Erythroblast (primary cell): ENCODE measurements at regions not wholly inside any gene's neighbourhood (a gene's known extent, or its start where the extent isn't known, plus 50 kb on each side); places are given as distances from the start of the nearest gene placed in this dataset.

ENCODE experiments used
- GATA1 ChIP-seq: IDR thresholded peaks from 2 replicates; pipeline ENCODE4 v1.6.1; 2011; ENCODE audit warnings: low read depth, mild to moderate bottlenecking, control low read depth, low read length, moderate library complexity
- POLR2A ChIP-seq: IDR thresholded peaks from 2 replicates; pipeline ENCODE4 v1.6.1; 2011; ENCODE audit warnings: mild to moderate bottlenecking, low read length

- TF ChIP-seq POLR2A (no peak), GATA1 (no peak)
Observed at GRCh38 chr5:176727983-176728675, 80.8 kb downstream of the TSPAN17 start.
